Stimulated activated CD8-positive, alpha-beta memory T cell treated with anti-CD3 and anti-CD28 coated beads, Interleukin-7, amount 100 ng/mL, for 24 hours (primary cell): ENCODE measurements at regions not wholly inside any gene's neighbourhood (a gene's known extent, or its start where the extent isn't known, plus 50 kb on each side); places are given as distances from the start of the nearest gene placed in this dataset.
"Not testable (repeated sequence)": the region's sequence is repeated elsewhere in the genome, so short reads cannot be mapped to it uniquely, and the experiment has no call there.

Experiments used
- DNase-seq: peaks from one replicate; pipeline ENCODE4 v3.0.0-alpha.2; 2020; ENCODE audit warnings: low read depth

- DNase-seq: not testable (repeated sequence)
Measured at GRCh38 chr5:96319981-96320739, 112.9 kb downstream of the PCSK1 start.

GRCh38 chr5:96318569-96319110 is 114.4 kb downstream of the PCSK1 start:
- DNase-seq: no peak

GRCh38 chr5:96317945-96318344 is 115.1 kb downstream of the PCSK1 start:
- no peak for DNase-seq

- DNase-seq: no peak
Measured at GRCh38 chr5:96316487-96316886, 116.6 kb downstream of the PCSK1 start.

- DNase-seq: no peak
Measured at GRCh38 chr5:96316017-96316416, 117.0 kb downstream of the PCSK1 start.

GRCh38 chr5:96315431-96315830 is 117.6 kb downstream of the PCSK1 start:
- no peak for DNase-seq

GRCh38 chr5:96312383-96312782 is 120.7 kb downstream of the PCSK1 start:
- DNase-seq: no peak

GRCh38 chr5:96307047-96307446 is 126.0 kb downstream of the PCSK1 start:
- not testable (repeated sequence) for DNase-seq

GRCh38 chr5:96302174-96302738 is 130.8 kb downstream of the PCSK1 start:
- no peak for DNase-seq

GRCh38 chr5:96300976-96301375 is 132.1 kb downstream of the PCSK1 start:
- no peak for DNase-seq

- no peak for DNase-seq
Measured at GRCh38 chr5:96297867-96298266, 135.2 kb downstream of the PCSK1 start.

- DNase-seq: no peak
Measured at GRCh38 chr5:96297290-96297689, 135.8 kb downstream of the PCSK1 start.

- DNase-seq: no peak
Measured at GRCh38 chr5:96294884-96295202, 138.2 kb downstream of the PCSK1 start.

- DNase-seq: no peak
Measured at GRCh38 chr5:96293966-96294883, 138.8 kb downstream of the PCSK1 start.

GRCh38 chr5:96292582-96293247 is 140.3 kb downstream of the PCSK1 start:
- no peak for DNase-seq

GRCh38 chr5:96289287-96289686 is 143.8 kb downstream of the PCSK1 start:
- not testable (repeated sequence) for DNase-seq

- no peak for DNase-seq
Measured at GRCh38 chr5:96288845-96289185, 144.2 kb downstream of the PCSK1 start.

GRCh38 chr5:96288166-96288844 is 144.7 kb downstream of the PCSK1 start:
- DNase-seq: no peak

- DNase-seq: no peak
Measured at GRCh38 chr5:96287136-96287535, 145.9 kb downstream of the PCSK1 start.

GRCh38 chr5:96285823-96286222 is 147.2 kb downstream of the PCSK1 start:
- no peak for DNase-seq

GRCh38 chr5:96284727-96285389 is 148.2 kb downstream of the PCSK1 start:
- DNase-seq: no peak
